PC-9 (cell line): ENCODE measurements at regions not wholly inside any gene's neighbourhood (a gene's known extent, or its start where the extent isn't known, plus 50 kb on each side); places are given as distances from the start of the nearest gene placed in this dataset.

Experiments
- BruUV-seq: library from RNA; stranded (reverse); fragments of 400-500 nt; replicated peaks from 2 replicates; lab custom pipeline; 2021; lab: Mats Ljungman, UMichigan
- CTCF ChIA-PET: fragments of 300-600 bp; sonication (Branson Sonifier 250); formaldehyde crosslinking; loops from one replicate; lab custom pipeline; 2022; ENCODE audit warnings: antibody characterized with exemption; lab: Charles Lee
- POLR2A ChIA-PET: fragments of 300-600 bp; sonication (Branson Sonifier 250); formaldehyde crosslinking; loops from one replicate; lab custom pipeline; 2022; ENCODE audit warnings: antibody characterized with exemption; ENCODE audit not compliant: unreplicated experiment; lab: Charles Lee
- DNase-seq, 2 experiments: peaks; one replicate each; pipeline versions ENCODE4 v3.0.0 to v3.0.0-alpha.2; 2015 to 2022; ENCODE audit warnings: mixed read lengths in 1 of 2
- H2AFZ ChIP-seq: fragments of 200-600 bp; sonication (generic); 2 replicates; pipeline ENCODE4 v1.8.1; 2017; ENCODE audit warnings: antibody characterized with exemption
- H3F3A ChIP-seq: fragments of 200-600 bp; sonication (generic); 2 replicates; pipeline ENCODE4 v1.8.1; 2017; ENCODE audit warnings: antibody characterized with exemption, mild to moderate bottlenecking, low read depth; ENCODE audit not compliant: insufficient read depth
- H3K27ac ChIP-seq: fragments of 200-600 bp; sonication (generic); 2 replicates; pipeline ENCODE4 v1.6.1; 2016; ENCODE audit warnings: mixed run types
- H3K27me3 ChIP-seq: fragments of 200-600 bp; sonication (generic); 2 replicates; pipeline ENCODE4 v1.6.1; 2016; ENCODE audit warnings: low read depth, mixed run types; ENCODE audit not compliant: insufficient read depth
- H3K36me3 ChIP-seq: fragments of 200-600 bp; sonication (generic); 2 replicates; pipeline ENCODE4 v1.6.1; 2016; ENCODE audit warnings: low read depth, mixed run types
- H3K4me1 ChIP-seq: fragments of 200-600 bp; sonication (generic); replicated peaks from 2 replicates; pipeline ENCODE4 v1.6.1; 2016; ENCODE audit warnings: mixed run types; ENCODE audit not compliant: insufficient read depth
- H3K4me2 ChIP-seq: fragments of 200-600 bp; sonication (generic); 2 replicates; pipeline ENCODE4 v1.6.1; 2017; ENCODE audit warnings: mixed run types
- H3K4me3 ChIP-seq: fragments of 200-600 bp; sonication (generic); 2 replicates; pipeline ENCODE4 v1.6.1; 2016; ENCODE audit warnings: mixed run types
- H3K79me2 ChIP-seq: fragments of 200-600 bp; sonication (generic); 2 replicates; pipeline ENCODE4 v1.6.1; 2017; ENCODE audit warnings: low read depth, mixed run types
- H3K9me2 ChIP-seq: fragments of 200-600 bp; sonication (generic); 2 replicates; pipeline ENCODE4 v1.8.1; 2017; ENCODE audit warnings: mild to moderate bottlenecking; ENCODE audit not compliant: insufficient read depth
- H3K9me3 ChIP-seq: fragments of 200-600 bp; sonication (generic); 2 replicates; pipeline ENCODE4 v1.8.1; 2016; ENCODE audit warnings: low read depth; ENCODE audit not compliant: insufficient read depth
- H4K20me1 ChIP-seq: fragments of 200-600 bp; sonication (generic); 2 replicates; pipeline ENCODE4 v1.8.1; 2017; ENCODE audit not compliant: insufficient read depth
- CTCF ChIP-seq: fragments of 200-600 bp; sonication (generic); conservative IDR thresholded peaks from 2 replicates; pipeline ENCODE4 v1.6.1; 2017; ENCODE audit warnings: mixed run types, antibody characterized with exemption, mild to moderate bottlenecking, moderate library complexity
- EZH2 ChIP-seq: fragments of 200-600 bp; sonication (generic); IDR thresholded peaks from 2 replicates; pipeline ENCODE4 v1.8.0; 2017; ENCODE audit warnings: antibody characterized with exemption, low read depth
- intact Hi-C: fragments of 100-400 bp; cut with micrococcal nuclease; formaldehyde crosslinking; loops from one replicate; pipeline ENCODE4 v1.10.0; 2022; ENCODE audit not compliant: unreplicated experiment

GRCh38 chr5:89228355-89228754 is 345.4 kb upstream of the MEF2C start:
- no peak overlapping the region for H3K27ac ChIP-seq
- intact Hi-C loops = no loop called here
- H3K4me1 ChIP-seq = no peaks in the 10 kb centered on the region
- DNase-seq = no peak
- no peaks in the 10 kb centered on the region; the same call in 1 of the 2 replicates for H3K9me2 ChIP-seq
- H2AFZ ChIP-seq = no peak overlapping the region
- H3K4me3 ChIP-seq = no peak overlapping the region
- H3K27me3 ChIP-seq = no peaks in the 10 kb centered on the region
- BruUV-seq = no TSS peak
- 0 out of 2 replicates have a peak, but pooled peaks cover 3% of the 10 kb centered on the region for H3K9me3 ChIP-seq
- H3F3A ChIP-seq = no peaks in the 10 kb centered on the region
- H3K4me2 ChIP-seq = no peak overlapping the region
- H4K20me1 ChIP-seq = no peaks in the 10 kb centered on the region
- H3K36me3 ChIP-seq = no peaks in the 10 kb centered on the region
- CTCF ChIA-PET = interaction anchor here (0.7 kb wide), 1 partner anchor 598 kb away, joined by 3 read pairs; no protein-coding TSS in a partner anchor
- TF ChIP-seq EZH2 = no peak
- no peak for TF ChIP-seq CTCF
- POLR2A ChIA-PET = no interaction called here
- H3K79me2 ChIP-seq = no peaks in the 10 kb centered on the region

- Histone ChIP-seq H3K4me1 (no peaks in the 10 kb centered on the region), H3K36me3 (no peaks in the 10 kb centered on the region), H3K9me2 (no peaks in the 10 kb centered on the region; the same call in 1 of the 2 replicates), H3K79me2 (no peaks in the 10 kb centered on the region), H3K27me3 (no peaks in the 10 kb centered on the region), H3K4me3 (no peak overlapping the region), H3F3A (no peaks in the 10 kb centered on the region), H3K9me3 (no peaks in the 10 kb centered on the region), H4K20me1 (no peaks in the 10 kb centered on the region), H3K27ac (no peak overlapping the region), H2AFZ (no peak overlapping the region), H3K4me2 (no peak overlapping the region)
- no peak for DNase-seq
- ChIA-PET CTCF (no interaction called here), POLR2A (no interaction called here)
- BruUV-seq = no TSS peak
- intact Hi-C loops = no loop called here
- TF ChIP-seq EZH2 = no peak
- TF ChIP-seq CTCF = no peak
Measured at GRCh38 chr5:89218364-89218763, 335.4 kb upstream of the MEF2C start.

GRCh38 chr5:89216606-89217005 is 333.6 kb upstream of the MEF2C start:
- H3K4me3 ChIP-seq = no peak overlapping the region
- no peak for DNase-seq
- POLR2A ChIA-PET = no interaction called here
- no peaks in the 10 kb centered on the region for H3K9me3 ChIP-seq
- H3K27me3 ChIP-seq = no peaks in the 10 kb centered on the region
- no peaks in the 10 kb centered on the region for H3K79me2 ChIP-seq
- no TSS peak for BruUV-seq
- no peak overlapping the region for H3K27ac ChIP-seq
- H3K4me1 ChIP-seq = no peaks in the 10 kb centered on the region
- H2AFZ ChIP-seq = no peak overlapping the region
- CTCF ChIA-PET = no interaction called here
- no peaks in the 10 kb centered on the region; the same call in 1 of the 2 replicates for H3K9me2 ChIP-seq
- H3K36me3 ChIP-seq = no peaks in the 10 kb centered on the region
- no peak overlapping the region for H3K4me2 ChIP-seq
- TF ChIP-seq CTCF = no peak
- H3F3A ChIP-seq = no peaks in the 10 kb centered on the region
- intact Hi-C loops = no loop called here
- no peaks in the 10 kb centered on the region for H4K20me1 ChIP-seq
